GM18517 (cell line): ENCODE measurements at regions not wholly inside any gene's neighbourhood (a gene's known extent, or its start where the extent isn't known, plus 50 kb on each side); places are given as distances from the start of the nearest gene placed in this dataset.
"Not testable (repeated sequence)": the region's sequence is repeated elsewhere in the genome, so short reads cannot be mapped to it uniquely, and the experiment has no call there.

Experiments used
- ATAC-seq: cut with Tn5 transposase; IDR thresholded peaks from one replicate; pipeline ENCODE4 v1.9.1; 2021; ENCODE audit warnings: mild to moderate bottlenecking, moderate library complexity; ENCODE audit not compliant: unreplicated experiment

DNA sequence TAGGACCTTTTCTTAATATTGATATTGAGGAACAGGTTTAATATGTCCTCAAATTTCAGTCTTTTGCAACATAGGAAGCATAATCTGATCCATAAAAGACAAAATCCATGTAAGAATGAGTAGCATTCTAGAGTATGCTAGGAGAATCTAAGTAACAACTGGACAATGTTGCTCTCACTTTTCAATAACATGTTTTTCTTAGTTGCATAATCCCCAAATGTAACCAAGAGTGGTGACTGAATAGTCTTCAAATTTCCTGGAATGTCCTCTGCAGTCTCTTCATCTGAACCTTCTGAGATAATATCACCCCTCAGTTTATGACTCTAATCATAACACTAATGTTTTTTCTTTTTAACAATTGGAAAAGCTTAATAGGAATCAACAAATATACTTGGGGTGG is 110.0 kb upstream of the ZEB2 start:
- no peak for ATAC-seq

DNA sequence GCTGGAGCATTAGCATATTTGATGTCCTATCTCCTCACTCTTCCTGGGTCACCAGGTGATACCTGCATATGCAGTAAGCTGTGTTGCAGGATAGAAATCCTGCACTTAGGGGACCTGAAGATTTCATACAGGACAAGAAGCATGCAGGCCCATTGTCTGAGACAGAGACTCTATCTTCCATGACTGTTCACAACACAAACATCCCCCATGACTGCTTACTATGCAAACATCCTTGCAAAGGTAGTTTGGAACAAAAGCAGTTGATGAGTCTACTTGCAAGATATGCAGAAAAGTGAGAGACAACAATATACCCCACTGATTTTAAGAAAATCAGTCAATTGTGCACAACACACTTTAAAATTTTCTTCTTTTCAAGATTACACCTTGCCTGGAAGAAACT is 108.6 kb upstream of the ZEB2 start:
- ATAC-seq: no peak

DNA sequence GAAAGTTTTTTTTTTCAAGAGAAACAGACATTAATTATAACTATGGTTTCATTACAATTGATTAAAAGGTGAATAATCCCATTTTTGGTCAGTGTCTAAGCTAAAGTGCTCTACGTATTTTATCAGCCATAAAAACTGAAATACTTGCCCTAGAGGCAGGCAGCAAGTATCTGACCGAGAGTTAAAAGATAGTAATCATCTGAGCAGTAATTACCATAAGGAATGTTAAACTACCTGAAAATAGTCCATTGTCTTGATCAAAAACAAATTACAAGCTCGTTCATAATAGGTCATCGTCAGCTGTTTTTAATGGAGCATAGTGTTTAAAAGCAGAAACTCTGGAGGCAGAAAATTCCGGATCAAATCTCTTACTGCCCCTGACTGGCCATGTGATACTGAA is 105.7 kb upstream of the ZEB2 start:
- no peak for ATAC-seq

DNA sequence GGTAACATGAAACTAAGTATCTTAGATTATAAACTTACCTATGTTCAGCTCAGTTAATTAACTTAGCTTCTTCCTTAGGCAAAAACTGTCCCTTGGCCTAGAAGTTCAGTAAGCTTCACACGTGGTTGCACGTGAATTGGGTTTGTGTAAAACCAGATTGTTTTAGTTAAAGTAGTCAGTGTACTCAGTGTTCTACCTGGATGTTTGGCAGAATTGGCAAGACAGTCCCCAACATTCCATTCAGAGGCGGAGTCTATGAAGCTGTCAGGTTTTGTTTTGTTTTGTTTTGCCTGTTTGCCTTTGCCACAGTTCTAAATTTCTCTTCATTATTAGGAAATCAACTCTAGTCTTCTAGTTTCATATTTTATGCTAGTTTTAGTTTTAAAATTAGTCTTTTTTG is 105.3 kb upstream of the ZEB2 start:
- ATAC-seq: no peak

DNA sequence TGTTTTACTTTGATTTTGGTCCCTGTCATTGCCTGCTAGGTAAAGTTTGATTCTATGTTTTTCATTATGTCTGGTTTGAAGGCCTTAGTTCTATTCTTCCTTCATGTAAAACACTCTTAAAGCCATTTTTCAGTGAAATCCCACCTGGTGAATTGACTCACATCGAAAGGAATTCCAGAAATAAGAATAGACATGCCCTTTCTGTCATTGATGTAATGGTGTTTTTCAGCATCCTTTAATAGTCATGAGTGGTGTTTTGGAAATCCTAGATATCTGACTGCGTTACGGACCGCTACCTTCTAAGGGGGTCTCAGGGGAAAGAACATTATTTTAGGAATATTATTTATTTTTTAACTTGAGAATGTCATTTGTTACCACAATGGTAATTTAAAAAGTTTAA is 104.5 kb upstream of the ZEB2 start:
- ATAC-seq: no peak

DNA sequence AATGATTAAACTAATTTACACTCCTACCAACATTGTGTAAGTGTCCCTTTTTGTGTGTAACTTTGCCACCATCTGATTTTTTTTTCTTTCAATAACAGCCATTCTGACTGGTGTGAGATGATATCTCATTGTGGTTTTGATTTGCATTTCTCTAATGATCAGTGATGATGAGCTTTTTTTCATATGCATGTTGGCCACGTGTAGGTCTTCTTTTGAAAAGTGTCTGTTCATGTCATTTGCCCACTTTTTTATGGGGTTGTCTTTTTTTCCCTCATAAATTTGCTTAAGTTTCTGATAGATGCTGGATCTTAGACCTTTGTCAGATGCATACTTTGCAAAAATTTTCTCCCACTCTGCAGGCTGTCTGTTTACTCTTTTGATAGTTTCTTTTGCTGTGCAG is 102.5 kb upstream of the ZEB2 start:
- ATAC-seq: not testable (repeated sequence)

DNA sequence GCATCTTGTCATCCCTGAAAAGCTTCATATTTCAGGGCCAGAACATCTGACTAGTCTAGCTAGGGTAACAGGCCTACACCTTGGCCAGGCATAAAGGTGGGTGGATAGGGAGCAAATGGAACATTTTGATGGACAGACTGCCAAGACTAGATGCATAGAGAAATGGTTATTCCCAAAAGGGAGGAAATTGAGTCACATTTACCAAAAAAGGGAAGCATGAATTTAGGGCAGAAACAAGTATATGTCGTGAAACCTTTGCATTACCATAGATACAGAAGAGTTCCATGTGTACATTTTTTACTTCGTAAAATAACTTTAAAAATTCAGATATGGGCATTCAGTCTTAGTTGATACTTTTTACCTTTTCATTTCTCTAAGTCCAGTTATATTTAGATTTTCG is 101.3 kb upstream of the ZEB2 start:
- no peak for ATAC-seq

DNA sequence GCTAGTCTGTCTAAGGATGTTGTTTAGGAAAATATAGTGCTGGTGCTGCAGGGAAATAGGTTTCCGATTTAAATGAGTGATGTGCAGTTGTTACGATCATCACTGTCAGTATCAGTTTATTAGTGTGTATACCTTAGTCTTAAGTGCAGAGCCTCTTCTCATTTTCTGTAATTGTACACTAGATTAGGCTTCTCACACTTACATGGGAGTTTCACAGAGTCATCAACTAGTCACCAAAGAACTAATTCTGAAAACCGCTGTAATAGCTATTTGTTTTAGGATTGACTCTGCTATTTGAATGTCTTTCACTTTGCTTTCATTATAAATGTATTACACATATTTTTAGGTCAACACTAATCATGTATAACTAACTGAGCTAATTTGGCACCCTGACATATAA is 99.8 kb upstream of the ZEB2 start:
- no peak for ATAC-seq

DNA sequence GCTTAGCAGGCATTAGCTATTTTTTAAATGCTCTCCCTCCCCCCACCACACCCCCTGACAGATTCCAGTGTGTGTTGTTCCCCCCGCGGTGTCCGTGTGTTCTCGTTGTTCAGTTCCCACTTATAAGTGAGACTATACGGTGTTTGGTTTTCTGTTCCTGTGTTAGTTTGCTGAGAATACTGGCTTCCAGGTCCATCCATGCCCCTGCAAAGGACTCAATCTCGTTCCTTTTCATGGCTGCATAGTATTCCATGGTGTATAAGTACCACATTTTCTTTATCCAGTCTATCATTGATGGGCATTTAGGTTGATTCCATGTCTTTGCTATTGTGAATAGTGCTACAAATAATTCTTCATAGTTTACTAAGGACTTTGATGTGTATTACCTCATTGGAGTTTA is 97.3 kb upstream of the ZEB2 start:
- ATAC-seq: not testable (repeated sequence)

DNA sequence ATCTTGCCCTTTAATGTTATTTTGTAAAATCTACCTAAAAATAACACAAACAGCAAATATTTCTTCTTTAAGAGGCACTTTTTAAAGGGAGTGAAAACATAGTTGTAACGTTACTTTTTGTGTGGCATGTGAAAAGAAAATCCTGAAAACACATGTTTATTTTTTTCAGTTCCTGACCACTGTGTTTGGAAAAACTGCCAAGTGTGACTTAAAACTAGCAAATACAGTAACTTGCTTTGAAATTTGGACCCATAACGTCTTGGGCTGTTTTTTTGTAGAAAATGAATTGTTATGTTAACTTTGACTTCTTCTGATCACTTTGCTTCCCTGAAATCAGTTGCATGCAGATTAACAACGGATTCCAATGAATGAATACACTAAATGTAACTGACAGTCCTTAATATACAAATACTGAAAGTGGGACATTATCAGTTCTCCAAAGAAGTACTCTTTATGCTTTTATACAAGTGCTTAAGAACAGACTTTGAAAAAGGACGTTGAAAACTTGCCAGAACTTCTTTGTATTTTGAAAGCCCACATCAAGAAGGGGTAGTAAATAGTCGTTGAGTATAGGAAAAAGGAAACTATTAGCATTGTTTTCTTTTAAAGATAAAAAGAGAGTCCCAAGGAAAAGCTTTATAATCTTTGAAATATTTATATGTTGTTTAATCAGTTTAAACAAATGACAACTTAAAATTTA is 96.1 kb upstream of the ZEB2 start:
- ATAC-seq: no peak

DNA sequence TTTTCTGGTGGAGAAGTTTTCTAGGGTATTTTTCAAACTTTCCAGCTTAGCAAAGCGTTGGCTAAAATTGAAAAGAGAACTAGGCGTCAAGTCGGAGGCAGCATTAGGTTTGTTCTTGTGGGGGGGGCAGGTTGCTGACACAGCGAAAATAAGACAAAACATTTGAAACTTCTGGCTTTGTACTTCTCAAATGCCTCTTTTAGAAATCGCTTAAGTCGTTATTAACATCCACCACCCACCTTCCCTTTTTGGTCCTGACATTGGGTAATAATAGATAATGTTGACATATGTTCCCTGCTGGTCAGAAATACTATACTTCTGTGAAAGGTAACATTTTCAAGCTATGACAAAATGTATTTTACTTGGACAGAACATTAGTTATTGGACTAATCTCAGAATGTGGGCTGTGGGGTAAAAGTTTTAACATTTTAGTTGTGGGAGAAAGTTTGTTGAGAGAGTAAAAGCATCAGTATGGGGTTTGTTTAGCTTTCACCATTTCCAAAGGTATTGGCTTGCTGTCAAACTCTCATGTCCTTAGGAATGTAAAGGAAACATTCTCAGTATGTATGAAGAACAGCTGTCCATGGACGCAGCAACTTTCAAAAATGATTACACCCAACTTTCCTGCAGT is 88.1 kb upstream of the ZEB2 start:
- no peak for ATAC-seq

DNA sequence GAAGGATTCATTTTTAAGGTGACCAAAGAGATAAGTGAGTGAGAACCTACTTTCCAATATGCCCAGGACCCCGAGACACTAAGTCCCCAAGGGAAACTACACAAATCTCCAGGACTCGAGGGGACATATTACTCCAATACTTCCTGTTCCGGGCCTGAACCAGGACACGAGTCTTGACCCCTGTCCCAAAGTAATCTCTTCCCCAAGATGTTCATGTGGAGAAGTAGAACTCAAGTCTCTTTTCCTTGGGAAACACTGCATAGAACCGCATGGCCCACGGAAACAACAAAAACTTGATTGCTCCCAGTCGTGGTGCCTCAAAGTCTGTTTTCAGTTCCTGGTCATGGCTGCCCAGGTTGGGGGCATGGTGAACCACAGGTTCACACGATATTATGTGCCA is 87.2 kb upstream of the ZEB2 start:
- no peak for ATAC-seq

DNA sequence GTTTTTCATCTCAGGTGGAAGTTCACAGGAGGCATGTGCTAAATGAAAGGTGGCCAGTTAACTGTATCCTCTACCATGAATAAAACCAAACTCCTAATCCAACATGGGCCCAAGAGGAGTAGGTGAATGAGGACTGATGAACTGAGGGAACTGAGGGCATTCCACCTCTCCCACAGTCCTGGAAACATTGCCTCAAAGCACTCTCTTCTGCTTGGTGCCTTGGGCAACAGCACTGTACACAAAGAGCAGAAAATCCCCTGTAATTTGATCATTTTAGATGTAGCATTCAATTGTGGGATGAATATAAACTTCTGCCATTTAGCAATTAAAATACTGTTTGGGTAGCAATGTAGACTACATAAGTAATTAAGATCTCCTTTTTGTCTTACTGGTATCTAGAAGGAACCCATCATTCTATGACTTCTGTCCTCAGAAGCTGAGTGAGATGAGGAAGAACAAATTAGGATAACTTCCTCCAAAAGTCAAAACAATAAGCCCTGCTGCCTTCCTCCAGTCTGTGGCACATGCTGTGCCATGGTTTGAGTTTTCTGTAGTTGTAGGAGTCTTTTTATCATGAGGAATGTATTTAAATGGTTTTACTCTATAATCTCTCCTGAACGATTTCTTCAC is 86.7 kb upstream of the ZEB2 start:
- ATAC-seq: no peak

DNA sequence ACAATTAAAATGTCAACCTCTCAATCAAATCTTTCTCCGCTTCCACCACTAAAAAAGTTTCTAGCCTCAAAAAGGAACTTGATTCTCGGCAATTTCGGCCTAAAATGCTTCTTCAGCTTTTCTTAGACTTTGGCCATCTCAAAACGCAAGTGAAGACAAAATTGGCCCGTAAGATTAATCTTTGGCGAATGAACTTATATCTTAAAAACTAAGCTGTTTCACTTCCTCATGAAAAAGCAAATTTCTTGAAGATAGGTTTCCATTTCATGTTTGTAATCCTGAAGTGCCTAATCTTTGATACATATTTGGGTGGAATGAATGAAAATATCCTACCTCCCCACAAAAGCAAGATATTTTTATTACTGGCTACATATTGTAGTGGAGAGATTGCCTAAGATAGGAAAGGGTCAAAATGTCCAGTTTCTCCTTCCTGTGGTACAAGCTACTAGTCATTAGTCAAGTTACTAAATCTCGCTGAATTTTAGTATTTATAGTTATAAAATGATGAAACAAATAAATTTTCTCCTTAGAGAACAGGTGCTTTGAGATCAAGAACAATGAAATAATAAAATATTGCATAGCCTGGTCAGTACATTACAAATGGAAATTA is 85.4 kb upstream of the ZEB2 start:
- no peak for ATAC-seq

DNA sequence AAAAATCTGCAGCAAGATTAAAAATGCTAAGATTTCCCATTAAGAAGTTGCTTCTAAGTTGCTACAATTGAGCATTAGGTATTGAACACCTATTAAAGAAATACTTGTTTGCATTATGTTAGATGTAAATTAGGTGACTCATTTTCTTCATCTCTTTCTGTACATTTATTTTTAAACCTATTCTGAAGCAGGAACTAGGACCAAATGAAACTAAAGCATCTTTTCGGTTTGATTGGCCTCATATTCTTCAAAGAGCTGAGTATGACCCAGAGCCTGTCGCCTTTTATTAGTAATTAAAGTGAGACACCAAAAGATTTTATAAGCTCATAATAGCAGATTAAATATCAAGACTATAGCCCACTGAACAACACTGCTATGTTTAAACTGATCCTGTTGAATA is 83.4 kb upstream of the ZEB2 start:
- no peak for ATAC-seq

DNA sequence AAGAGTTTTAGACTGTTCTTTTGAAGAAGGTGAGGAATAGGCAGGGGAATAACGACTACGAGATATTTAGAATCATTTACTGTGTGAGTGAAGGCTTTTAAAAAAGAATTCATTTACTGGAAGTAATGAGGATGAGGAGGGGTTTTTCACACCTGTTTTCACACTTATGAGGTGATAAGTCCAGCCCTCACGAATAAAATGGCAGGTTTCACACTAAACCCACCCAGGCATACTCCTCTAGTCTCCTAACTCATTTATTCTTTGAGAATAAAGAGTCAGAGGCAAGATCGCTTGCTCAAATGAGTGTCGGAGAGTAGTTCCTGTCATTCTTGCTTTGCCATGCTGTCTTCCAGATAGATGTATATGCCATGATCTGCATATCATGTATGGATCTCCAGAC is 79.0 kb upstream of the ZEB2 start:
- no peak for ATAC-seq

DNA sequence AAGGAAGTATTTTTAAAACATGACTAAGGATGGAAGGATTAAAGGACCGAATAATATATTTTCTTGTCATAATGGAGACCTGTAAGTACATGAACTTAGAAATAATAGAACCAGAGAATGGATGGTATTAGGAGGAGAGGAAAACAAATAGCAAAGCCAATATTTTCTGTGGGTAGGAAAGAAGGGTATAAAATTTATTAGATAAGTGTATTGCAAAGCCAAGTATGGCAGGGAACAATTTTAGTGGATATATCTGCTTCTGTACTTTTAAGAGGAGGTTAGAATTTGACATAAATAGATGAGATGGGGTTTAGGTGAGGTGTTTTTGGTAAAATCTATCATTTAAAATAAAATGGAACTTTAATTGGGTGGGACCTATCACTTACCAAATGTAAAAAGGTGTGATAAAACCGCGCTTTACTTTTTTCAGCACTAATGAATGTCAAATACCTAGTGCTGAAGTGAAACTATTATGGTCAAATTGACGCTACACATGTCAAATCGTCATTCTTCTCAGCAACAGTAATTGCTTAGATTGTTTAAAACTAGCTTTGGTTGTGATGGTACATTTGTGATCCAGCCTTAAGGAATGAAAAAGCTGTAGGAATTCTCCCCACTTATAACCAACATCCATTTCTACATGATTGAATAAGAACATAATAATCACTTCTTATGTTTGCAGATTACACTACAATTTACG is 78.1 kb upstream of the ZEB2 start:
- ATAC-seq: no peak

DNA sequence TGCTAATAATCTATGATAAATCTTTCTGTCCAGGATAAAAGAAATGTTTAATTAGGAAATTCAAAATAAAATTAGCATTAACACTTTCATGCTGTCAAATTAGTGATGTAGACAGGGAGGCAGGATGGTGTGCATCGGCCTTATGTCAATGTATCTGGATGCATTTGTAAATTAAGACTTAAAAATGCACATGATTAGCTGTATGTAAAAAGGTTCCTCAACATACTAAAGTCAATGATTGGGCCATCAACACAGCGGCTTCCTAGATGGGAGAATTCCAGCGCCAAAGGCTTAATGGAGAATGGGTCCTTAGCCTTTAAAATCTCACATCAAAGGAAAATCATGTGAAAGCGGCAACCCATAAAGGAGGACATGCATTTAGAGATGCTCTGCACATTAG is 77.5 kb upstream of the ZEB2 start:
- ATAC-seq: no peak

DNA sequence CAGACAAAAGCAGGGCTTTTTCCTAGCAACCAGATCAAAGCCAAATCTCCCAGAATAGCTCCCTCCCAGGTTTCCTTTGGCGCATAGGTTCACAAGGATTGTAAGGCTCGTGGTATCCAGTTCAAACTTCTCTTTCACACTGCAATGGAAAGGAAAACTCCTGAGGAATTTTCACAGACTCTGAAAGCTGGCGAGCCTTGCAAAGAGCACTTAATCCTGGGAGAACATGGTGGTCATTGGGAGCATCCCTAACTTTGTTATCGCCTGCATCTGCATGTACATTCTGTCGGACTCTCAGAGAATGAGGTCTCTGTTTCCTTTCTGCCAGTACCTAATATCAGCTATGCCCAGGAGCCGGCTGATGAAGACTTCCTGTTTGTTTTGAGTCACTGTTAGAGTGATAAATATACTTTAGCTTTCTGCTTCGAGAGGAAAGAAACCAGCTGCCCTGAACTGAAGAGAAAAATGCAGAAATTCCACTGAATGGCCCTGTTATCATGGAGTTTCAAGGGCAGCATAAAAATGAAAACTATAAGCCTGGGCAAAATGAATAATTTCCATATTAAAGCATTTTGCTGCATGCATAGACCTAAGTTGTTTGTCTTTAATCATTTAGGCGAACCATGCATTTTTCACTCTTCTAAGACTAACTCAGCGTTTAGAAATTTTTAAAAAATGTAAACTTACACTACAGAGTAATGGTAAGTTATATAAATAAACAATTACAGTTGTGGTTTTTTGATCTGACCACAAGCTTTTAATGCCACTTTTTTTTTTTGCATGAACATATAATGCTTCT is 76.4 kb upstream of the ZEB2 start:
- peak; percentile 92 for ATAC-seq

DNA sequence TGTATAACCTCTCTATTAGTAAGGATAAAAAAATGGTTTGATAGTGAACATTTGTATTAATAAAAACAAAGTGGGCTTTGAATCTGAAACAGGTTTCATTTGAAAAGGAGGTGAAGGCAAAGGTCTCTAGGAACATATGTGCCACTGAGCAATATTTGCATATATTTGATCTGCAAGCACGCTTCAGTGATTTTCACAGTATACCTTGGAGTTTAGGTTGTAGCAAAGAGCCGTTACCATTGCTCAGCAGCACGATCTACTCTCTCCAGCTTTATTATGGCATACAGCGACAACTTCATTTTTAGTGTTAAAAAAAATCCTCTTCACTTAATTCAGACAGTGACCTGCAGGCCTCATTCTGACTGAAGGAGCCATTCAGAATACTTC is 75.8 kb upstream of the ZEB2 start:
- no peak for ATAC-seq

DNA sequence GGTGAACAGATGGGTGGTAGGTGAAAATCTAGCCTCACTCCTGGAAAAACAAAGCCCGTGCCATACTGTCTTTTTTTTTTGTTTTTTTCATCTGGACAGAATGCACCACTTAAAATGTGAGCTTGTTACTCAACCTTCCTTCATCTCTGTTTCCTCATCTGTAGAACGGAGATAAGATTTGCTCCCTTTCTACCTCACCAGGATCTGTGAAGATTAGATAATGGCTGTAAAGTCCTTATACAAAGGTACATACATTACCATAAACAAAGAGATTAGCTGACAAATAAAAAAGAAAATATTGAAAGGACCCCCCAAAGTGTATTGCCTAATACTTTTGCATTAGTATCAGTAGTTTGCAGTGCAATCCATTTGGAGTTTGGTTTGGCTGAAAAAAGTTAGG is 75.4 kb upstream of the ZEB2 start:
- ATAC-seq: no peak
